Upper lobe of left lung (tissue), 6 donors: ENCODE measurements at regions not wholly inside any gene's neighbourhood (a gene's known extent, or its start where the extent isn't known, plus 50 kb on each side); places are given as distances from the start of the nearest gene placed in this dataset.
"Not testable (repeated sequence)": the region's sequence is repeated elsewhere in the genome, so short reads cannot be mapped to it uniquely, and the experiment has no call there.

ENCODE experiments used
- ATAC-seq, 2 donors: fragments of 200-7000 bp; cut with Tn5 transposase; one replicate each; pipeline ENCODE4 v1.9.1; 2022; ENCODE audit warnings: mild to moderate bottlenecking in 2 of 2, moderate library complexity in 2 of 2; ENCODE audit not compliant: low FRiP score in 2 of 2
- DNase-seq, 2 donors: peaks; one replicate each; pipeline ENCODE4 v3.0.0-alpha.2; 2019 to 2020
- H3K27ac ChIP-seq, 4 donors: fragments of 200-600 bp; sonication (generic); one replicate each; pipeline ENCODE4 v1.5.1; 2016 to 2019
- H3K27me3 ChIP-seq, 4 donors: fragments of 200-600 bp; sonication (generic); one replicate each; pipeline ENCODE4 v1.5.1; 2017 to 2019
- H3K36me3 ChIP-seq, 4 donors: fragments of 200-600 bp; sonication (generic); one replicate each; pipeline ENCODE4 v1.5.1; 2016 to 2019
- H3K4me1 ChIP-seq, 4 donors: fragments of 200-600 bp; sonication (generic); one replicate each; pipeline ENCODE4 v1.5.1; 2018 to 2019
- H3K4me3 ChIP-seq, 4 donors: fragments of 200-600 bp; sonication (generic); one replicate each; pipeline ENCODE4 v1.5.1; 2017 to 2019; ENCODE audit warnings: mild to moderate bottlenecking in 2 of 4, moderate library complexity in 1 of 4
- H3K9me3 ChIP-seq, 4 donors: fragments of 200-600 bp; sonication (generic); one replicate each; pipeline ENCODE4 v1.5.1; 2018 to 2019
- WGBS, 2 donors: methylation state at CpG; one replicate each; pipeline ENCODE4 v1.1.5; 2017 to 2018; 5-methylcytosine and 5-hydroxymethylcytosine counted together
- donor health status: DM: no; HTN: no; CAD: no; lungs with moderate emphysema.
- donor health status: DM: no; HTN: yes; CAD: no; lungs with severe emphysema.

- not testable (repeated sequence) for H3K4me1 ChIP-seq, H3K4me3 ChIP-seq, H3K27ac ChIP-seq, ATAC-seq, DNase-seq, H3K36me3 ChIP-seq, H3K27me3 ChIP-seq
- 65 to 70% methylated on average over 1 of the region's 1 CpG for WGBS, 2 donors
- peaks cover 0 to 34% (median 15%) of the 10 kb centered on the region in 4 donors for H3K9me3 ChIP-seq
These were observed 661.5 kb upstream of the TPTE start for GRCh38 chr21:9859865-9860264.

- not testable (repeated sequence) for H3K4me1 ChIP-seq, H3K36me3 ChIP-seq, DNase-seq, H3K27ac ChIP-seq, H3K4me3 ChIP-seq, H3K27me3 ChIP-seq, ATAC-seq
- H3K9me3 ChIP-seq: peaks cover 0 to 45% (median 20%) of the 10 kb centered on the region in 4 donors
- 57 to 63% methylated on average over 4 of the region's 4 CpGs for WGBS, 2 donors
These were observed 658.9 kb upstream of the TPTE start for GRCh38 chr21:9862456-9862855.

- 63 to 73% methylated on average over 1 of the region's 1 CpG for WGBS, 2 donors
- ATAC-seq, DNase-seq, H3K27ac ChIP-seq, H3K4me1 ChIP-seq, H3K36me3 ChIP-seq, H3K4me3 ChIP-seq, H3K27me3 ChIP-seq: not testable (repeated sequence)
- H3K9me3 ChIP-seq: peaks cover 0 to 31% (median 12%) of the 10 kb centered on the region in 4 donors
These were observed 653.6 kb upstream of the TPTE start for GRCh38 chr21:9867815-9868214.

- WGBS, 2 donors: 53 to 63% methylated on average over 8 of the region's 8 CpGs
- H3K27me3 ChIP-seq, H3K4me1 ChIP-seq, H3K27ac ChIP-seq, H3K4me3 ChIP-seq, H3K36me3 ChIP-seq, ATAC-seq, DNase-seq: not testable (repeated sequence)
- H3K9me3 ChIP-seq: peaks cover 0 to 16% (median 0%) of the 10 kb centered on the region in 4 donors
These were observed 648.3 kb upstream of the TPTE start for GRCh38 chr21:9873096-9873495.

- peaks cover 0 to 16% (median 0%) of the 10 kb centered on the region in 4 donors for H3K9me3 ChIP-seq
- DNase-seq, H3K4me1 ChIP-seq, ATAC-seq, H3K36me3 ChIP-seq, H3K4me3 ChIP-seq, H3K27me3 ChIP-seq, H3K27ac ChIP-seq: not testable (repeated sequence)
- WGBS, 2 donors: 46 to 62% methylated on average over 5 of the region's 5 CpGs
These were observed 647.2 kb upstream of the TPTE start for GRCh38 chr21:9874136-9874535.

- WGBS, 2 donors: 50 to 59% methylated on average over 4 of the region's 4 CpGs
- not testable (repeated sequence) for DNase-seq
These were observed 640.0 kb upstream of the TPTE start for GRCh38 chr21:9881430-9881829.

GRCh38 chr21:9883047-9883446 is 638.3 kb upstream of the TPTE start:
- H3K4me3 ChIP-seq, H3K36me3 ChIP-seq, H3K27me3 ChIP-seq, H3K4me1 ChIP-seq, H3K27ac ChIP-seq, DNase-seq: not testable (repeated sequence)
- peaks cover 0 to 32% (median 6%) of the 10 kb centered on the region in 4 donors for H3K9me3 ChIP-seq
- peak; percentile 61 to 85 for ATAC-seq
- 32 to 33% methylated on average over 2 of the region's 2 CpGs for WGBS, 2 donors

More at GRCh38 chr21:9881430-9881829, 640.0 kb upstream of the TPTE start:
- ATAC-seq, H3K27me3 ChIP-seq, H3K4me1 ChIP-seq, H3K27ac ChIP-seq, H3K4me3 ChIP-seq, H3K36me3 ChIP-seq: not testable (repeated sequence)
- peaks cover 0 to 36% (median 6%) of the 10 kb centered on the region in 4 donors for H3K9me3 ChIP-seq

- 28 to 61% methylated on average over 2 of the region's 2 CpGs for WGBS, 2 donors
- H3K4me1 ChIP-seq, ATAC-seq, H3K36me3 ChIP-seq, H3K27ac ChIP-seq, H3K27me3 ChIP-seq, H3K4me3 ChIP-seq, DNase-seq: not testable (repeated sequence)
- peaks cover 0 to 32% (median 6%) of the 10 kb centered on the region in 4 donors for H3K9me3 ChIP-seq
These were observed 637.7 kb upstream of the TPTE start for GRCh38 chr21:9883571-9884282.

GRCh38 chr21:9888500-9888899 is 632.9 kb upstream of the TPTE start:
- WGBS, 2 donors: 55 to 61% methylated on average over 6 of the region's 6 CpGs
- not testable (repeated sequence) for H3K27me3 ChIP-seq, ATAC-seq, DNase-seq, H3K4me1 ChIP-seq, H3K9me3 ChIP-seq, H3K4me3 ChIP-seq, H3K36me3 ChIP-seq, H3K27ac ChIP-seq

- not testable (repeated sequence) for H3K36me3 ChIP-seq, H3K4me1 ChIP-seq, H3K27me3 ChIP-seq, ATAC-seq, DNase-seq, H3K27ac ChIP-seq, H3K4me3 ChIP-seq, H3K9me3 ChIP-seq
- 64 to 80% methylated on average over 2 of the region's 3 CpGs for WGBS, 2 donors
These were observed 617.8 kb upstream of the TPTE start for GRCh38 chr21:9903579-9903978.

- not testable (repeated sequence) for H3K4me1 ChIP-seq, H3K27ac ChIP-seq, ATAC-seq, DNase-seq, H3K36me3 ChIP-seq, H3K9me3 ChIP-seq, H3K27me3 ChIP-seq, H3K4me3 ChIP-seq
- WGBS, 2 donors: 40 to 42% methylated on average over 5 of the region's 5 CpGs
These were observed 607.2 kb upstream of the TPTE start for GRCh38 chr21:9914135-9914534.

- not testable (repeated sequence) for H3K27ac ChIP-seq, H3K4me1 ChIP-seq, DNase-seq, ATAC-seq, H3K27me3 ChIP-seq, H3K9me3 ChIP-seq, H3K36me3 ChIP-seq, H3K4me3 ChIP-seq
- 29 to 35% methylated on average over 1 of the region's 1 CpG for WGBS, 2 donors
These were observed 601.9 kb upstream of the TPTE start for GRCh38 chr21:9919446-9919845.

GRCh38 chr21:9943639-9944038 is 577.7 kb upstream of the TPTE start:
- H3K36me3 ChIP-seq, ATAC-seq, H3K27me3 ChIP-seq, H3K27ac ChIP-seq, DNase-seq, H3K4me1 ChIP-seq, H3K4me3 ChIP-seq: not testable (repeated sequence)
- WGBS, 2 donors: 66 to 68% methylated on average over 7 of the region's 7 CpGs
- peaks cover 7 to 40% (median 18%) of the 10 kb centered on the region in 4 donors for H3K9me3 ChIP-seq
